Left lung (tissue), 4 donors: ENCODE measurements at regions not wholly inside any gene's neighbourhood (a gene's known extent, or its start where the extent isn't known, plus 50 kb on each side); places are given as distances from the start of the nearest gene placed in this dataset.

Experiments used
- ATAC-seq: fragments of 200-7000 bp; cut with Tn5 transposase; one replicate; pipeline ENCODE4 v1.9.1; 2020; ENCODE audit warnings: moderate library complexity
- DNase-seq, 4 donors: peaks; one replicate each; pipeline ENCODE4 v3.0.0-alpha.2; 2013 to 2020
- H3K27ac ChIP-seq, 2 donors: fragments of 200-600 bp; sonication (generic) in 1 of 2; one replicate each; pipeline versions ENCODE4 v1.5.0 to v1.8.0; 2020 to 2021
- H3K27me3 ChIP-seq, 2 donors: fragments of 200-600 bp; sonication (generic) in 1 of 2; one replicate each; pipeline versions ENCODE4 v1.5.0 to v1.8.0; 2020 to 2021
- H3K36me3 ChIP-seq, 2 donors: fragments of 200-600 bp; sonication (generic) in 1 of 2; one replicate each; pipeline versions ENCODE4 v1.5.0 to v1.8.0; 2020 to 2021
- H3K4me1 ChIP-seq, 2 donors: fragments of 200-600 bp; one replicate each; pipeline ENCODE4 v1.8.0; 2021
- H3K4me3 ChIP-seq, 2 donors: fragments of 200-600 bp; sonication (generic) in 1 of 2; one replicate each; pipeline versions ENCODE4 v1.5.0 to v1.8.0; 2020 to 2021; ENCODE audit warnings: mild to moderate bottlenecking in 1 of 2
- H3K9me3 ChIP-seq, 2 donors: fragments of 200-600 bp; sonication (generic) in 1 of 2; one replicate each; pipeline versions ENCODE4 v1.5.0 to v1.8.0; 2020 to 2021
- intact Hi-C, 2 donors: fragments of 100-400 bp; cut with DNase I; formaldehyde crosslinking; loops; one replicate each; pipeline versions ENCODE4 v1.11.2 to v1.14.2; 2022
- TF ChIP-seq, protein P1 (sequence below), 2 donors: fragments of 200-600 bp; sonication (generic) in 1 of 2; IDR thresholded peaks; one replicate each; pipeline versions ENCODE4 v1.5.0 to v1.8.0; 2021; ENCODE audit warnings: antibody characterized with exemption in 2 of 2
- donor health status: DM: no; HTN: yes; CAD: no.
- donor health status: DM: no; HTN: no; CAD: no.

DNA sequence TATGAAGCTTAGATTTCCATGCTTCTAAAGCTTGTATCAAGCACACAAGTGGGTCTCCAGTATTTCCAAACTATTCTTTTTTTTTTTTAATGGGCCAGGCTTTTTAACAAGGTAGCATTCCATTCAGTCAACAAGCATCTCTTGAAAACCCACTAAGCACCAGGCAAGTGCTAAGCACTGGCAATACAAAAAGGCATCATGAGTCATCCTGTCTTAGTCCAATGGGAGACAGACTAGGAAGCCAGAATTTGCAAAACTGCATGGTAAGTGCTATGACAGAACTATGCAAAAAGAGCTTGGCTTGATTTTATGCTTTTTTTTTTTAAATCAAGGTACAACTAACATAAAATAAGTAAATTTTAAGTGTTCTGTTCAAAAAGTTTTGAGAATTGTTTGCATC is 109.3 kb upstream of the DST start:
- Histone ChIP-seq H3K4me3 (no peak overlapping the region), H3K9me3 (no peaks in the 10 kb centered on the region), H3K27ac (peak overlapping the region; percentile 53 to 57), H3K27me3 (no peaks in the 10 kb centered on the region), H3K36me3 (no peaks in the 10 kb centered on the region), H3K4me1 (peaks cover 16 to 18% of the 10 kb centered on the region in 2 donors)
- TF ChIP-seq, protein P1, sequence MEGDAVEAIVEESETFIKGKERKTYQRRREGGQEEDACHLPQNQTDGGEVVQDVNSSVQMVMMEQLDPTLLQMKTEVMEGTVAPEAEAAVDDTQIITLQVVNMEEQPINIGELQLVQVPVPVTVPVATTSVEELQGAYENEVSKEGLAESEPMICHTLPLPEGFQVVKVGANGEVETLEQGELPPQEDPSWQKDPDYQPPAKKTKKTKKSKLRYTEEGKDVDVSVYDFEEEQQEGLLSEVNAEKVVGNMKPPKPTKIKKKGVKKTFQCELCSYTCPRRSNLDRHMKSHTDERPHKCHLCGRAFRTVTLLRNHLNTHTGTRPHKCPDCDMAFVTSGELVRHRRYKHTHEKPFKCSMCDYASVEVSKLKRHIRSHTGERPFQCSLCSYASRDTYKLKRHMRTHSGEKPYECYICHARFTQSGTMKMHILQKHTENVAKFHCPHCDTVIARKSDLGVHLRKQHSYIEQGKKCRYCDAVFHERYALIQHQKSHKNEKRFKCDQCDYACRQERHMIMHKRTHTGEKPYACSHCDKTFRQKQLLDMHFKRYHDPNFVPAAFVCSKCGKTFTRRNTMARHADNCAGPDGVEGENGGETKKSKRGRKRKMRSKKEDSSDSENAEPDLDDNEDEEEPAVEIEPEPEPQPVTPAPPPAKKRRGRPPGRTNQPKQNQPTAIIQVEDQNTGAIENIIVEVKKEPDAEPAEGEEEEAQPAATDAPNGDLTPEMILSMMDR (IDR thresholded peaks at IDR 0.05), result no peak
- intact Hi-C loops, result no loop called here
- ATAC-seq (peak; percentile 88), DNase-seq (no peak)

DNA sequence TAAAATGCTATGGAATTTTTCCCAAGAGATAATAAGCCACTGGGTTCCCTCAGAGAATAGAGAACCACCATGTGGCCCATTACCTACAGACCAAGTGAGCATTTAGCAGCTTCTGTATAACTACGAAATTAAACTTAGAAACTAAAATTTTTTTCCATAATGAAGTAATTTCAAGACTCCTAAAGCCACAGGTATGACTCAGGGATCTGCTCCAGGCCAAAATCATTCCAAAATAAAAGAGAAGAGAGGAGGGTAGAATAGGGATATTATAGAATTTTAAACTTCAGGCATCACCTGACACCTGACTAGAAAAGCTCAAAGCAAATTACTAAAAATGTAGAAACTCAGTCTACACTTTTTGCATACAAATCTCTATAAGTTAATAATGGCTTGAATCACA is 108.9 kb upstream of the DST start:
- no peak for DNase-seq
- Histone ChIP-seq H3K4me3 (no peak overlapping the region), H3K27me3 (no peaks in the 10 kb centered on the region), H3K4me1 (peaks cover 12 to 15% of the 10 kb centered on the region in 2 donors), H3K9me3 (no peaks in the 10 kb centered on the region), H3K36me3 (no peaks in the 10 kb centered on the region), H3K27ac (peak overlapping the region; percentile 34 to 53)
- ATAC-seq, result peak; percentile 13
- intact Hi-C loops, result no loop called here
- TF ChIP-seq, protein P1 (IDR thresholded peaks at IDR 0.05), result no peak

GRCh38 chr6:56750686-56751085 is 108.0 kb upstream of the DST start:
- TF ChIP-seq, protein P1 (IDR thresholded peaks at IDR 0.05), result no peak
- no peaks in the 10 kb centered on the region for H3K9me3 ChIP-seq
- H3K4me3 ChIP-seq, result no peak overlapping the region
- H3K36me3 ChIP-seq, result no peaks in the 10 kb centered on the region
- H3K27me3 ChIP-seq, result no peaks in the 10 kb centered on the region
- H3K4me1 ChIP-seq, result peaks cover 6% of the 10 kb centered on the region in 2 donors
- intact Hi-C loops, result no loop called here
- DNase-seq (no peak), ATAC-seq (no peak)
- H3K27ac ChIP-seq, result peak overlapping the region in 1 of 2 donors; percentile 53

- Histone ChIP-seq H3K27ac (peak overlapping the region; percentile 8 to 23), H3K4me1 (peaks cover 5 to 6% of the 10 kb centered on the region in 2 donors), H3K36me3 (no peaks in the 10 kb centered on the region), H3K4me3 (no peak overlapping the region), H3K9me3 (no peaks in the 10 kb centered on the region), H3K27me3 (no peaks in the 10 kb centered on the region)
- DNase-seq (peak in 1 of 4 donors; percentile 43), ATAC-seq (peak; percentile 68)
- intact Hi-C loops, result no loop called here
- TF ChIP-seq, protein P1 (IDR thresholded peaks at IDR 0.05), result no peak
Measured at GRCh38 chr6:56749632-56750151, 107.0 kb upstream of the DST start.

GRCh38 chr6:56746767-56747504 is 104.2 kb upstream of the DST start:
- no peaks in the 10 kb centered on the region for H3K27me3 ChIP-seq
- peaks cover 9 to 13% of the 10 kb centered on the region in 2 donors for H3K4me1 ChIP-seq
- no peak overlapping the region for H3K27ac ChIP-seq
- DNase-seq (no peak), ATAC-seq (no peak)
- TF ChIP-seq, protein P1 (IDR thresholded peaks at IDR 0.05), result no peak
- H3K4me3 ChIP-seq, result no peak overlapping the region
- H3K9me3 ChIP-seq, result no peaks in the 10 kb centered on the region
- intact Hi-C loops, result no loop called here
- H3K36me3 ChIP-seq, result no peaks in the 10 kb centered on the region
